Right lobe of liver (tissue), 6 donors: ENCODE measurements at regions not wholly inside any gene's neighbourhood (a gene's known extent, or its start where the extent isn't known, plus 50 kb on each side); places are given as distances from the start of the nearest gene placed in this dataset.

Experiments used
- ATAC-seq, 4 donors: fragments of 200-7000 bp; cut with Tn5 transposase; one replicate each; pipeline ENCODE4 v1.9.1; 2020; ENCODE audit warnings: mild to moderate bottlenecking in 4 of 4, moderate library complexity in 4 of 4
- DNase-seq, 3 donors: peaks; one replicate each; pipeline ENCODE4 v3.0.0-alpha.2; 2020
- H3K27ac ChIP-seq, 3 donors: fragments of 200-600 bp; one replicate each; pipeline ENCODE4 v1.8.0; 2022
- H3K27me3 ChIP-seq, 2 donors: fragments of 200-600 bp; one replicate each; pipeline ENCODE4 v1.8.0; 2022
- H3K36me3 ChIP-seq, 4 donors: fragments of 200-600 bp; sonication (generic) in 1 of 4; one replicate each; pipeline versions ENCODE4 v1.5.1 to v1.8.0; 2017 to 2022; ENCODE audit warnings: control low read depth in 1 of 4
- H3K4me1 ChIP-seq, 4 donors: fragments of 200-600 bp; sonication (generic) in 1 of 4; one replicate each; pipeline versions ENCODE4 v1.5.1 to v1.8.0; 2017 to 2022; ENCODE audit warnings: control low read depth in 1 of 4
- H3K4me3 ChIP-seq, 3 donors: fragments of 200-600 bp; one replicate each; pipeline ENCODE4 v1.8.0; 2022
- H3K9me3 ChIP-seq, 4 donors: fragments of 200-600 bp; sonication (generic) in 1 of 4; one replicate each; pipeline versions ENCODE4 v1.5.1 to v1.8.0; 2017 to 2022; ENCODE audit warnings: control low read depth in 1 of 4
- POLR2A ChIP-seq: fragments of 450-650 bp; IDR thresholded peaks from one replicate; pipeline ENCODE4 v1.6.1; 2017; ENCODE audit warnings: antibody characterized with exemption, mild to moderate bottlenecking
- WGBS: methylation state at CpG from one replicate; pipeline ENCODE4 v1.1.6; 2018; ENCODE audit warnings: low coverage, low lambda C conversion rate; ENCODE audit not compliant: insufficient coverage; ENCODE audit errors: missing lambda C conversion rate; 5-methylcytosine and 5-hydroxymethylcytosine counted together
- intact Hi-C, 2 donors: fragments of 100-400 bp; cut with DNase I; formaldehyde crosslinking; loops; one replicate each; pipeline versions ENCODE4 v1.11.2 to v1.14.1; 2022
- TF ChIP-seq, protein P1 (sequence below), 4 donors: fragments of 200-600 bp in 3 of 4; fragments of 450-650 bp in 1 of 4; IDR thresholded peaks; one replicate each; pipeline versions ENCODE4 v1.5.1 to v1.8.0; 2016 to 2022; ENCODE audit warnings: antibody characterized with exemption in 4 of 4, mild to moderate bottlenecking in 2 of 4
- donor health status: DM: no; HTN: yes; CAD: no.
- donor health status: DM: no; HTN: no; CAD: no.
- donor health status: DM: no; HTN: no; CAD: no.
- donor health status: DM: no; HTN: yes; CAD: no.
- donor health status: DM: no; HTN: yes; CAD: no.

GRCh38 chr6:66336176-66336575, 629.1 kb upstream of the EYS start:
- Histone ChIP-seq H3K27ac (no peak overlapping the region), H3K4me1 (no peaks in the 10 kb centered on the region), H3K9me3 (no peaks in the 10 kb centered on the region), H3K36me3 (no peaks in the 10 kb centered on the region), H3K27me3 (no peaks in the 10 kb centered on the region), H3K4me3 (no peak overlapping the region)
- intact Hi-C loops = no loop called here
- no peak for ATAC-seq
- no peak for DNase-seq
- no peak for TF ChIP-seq POLR2A
- TF ChIP-seq, protein P1, sequence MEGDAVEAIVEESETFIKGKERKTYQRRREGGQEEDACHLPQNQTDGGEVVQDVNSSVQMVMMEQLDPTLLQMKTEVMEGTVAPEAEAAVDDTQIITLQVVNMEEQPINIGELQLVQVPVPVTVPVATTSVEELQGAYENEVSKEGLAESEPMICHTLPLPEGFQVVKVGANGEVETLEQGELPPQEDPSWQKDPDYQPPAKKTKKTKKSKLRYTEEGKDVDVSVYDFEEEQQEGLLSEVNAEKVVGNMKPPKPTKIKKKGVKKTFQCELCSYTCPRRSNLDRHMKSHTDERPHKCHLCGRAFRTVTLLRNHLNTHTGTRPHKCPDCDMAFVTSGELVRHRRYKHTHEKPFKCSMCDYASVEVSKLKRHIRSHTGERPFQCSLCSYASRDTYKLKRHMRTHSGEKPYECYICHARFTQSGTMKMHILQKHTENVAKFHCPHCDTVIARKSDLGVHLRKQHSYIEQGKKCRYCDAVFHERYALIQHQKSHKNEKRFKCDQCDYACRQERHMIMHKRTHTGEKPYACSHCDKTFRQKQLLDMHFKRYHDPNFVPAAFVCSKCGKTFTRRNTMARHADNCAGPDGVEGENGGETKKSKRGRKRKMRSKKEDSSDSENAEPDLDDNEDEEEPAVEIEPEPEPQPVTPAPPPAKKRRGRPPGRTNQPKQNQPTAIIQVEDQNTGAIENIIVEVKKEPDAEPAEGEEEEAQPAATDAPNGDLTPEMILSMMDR (IDR thresholded peaks at IDR 0.05) = no peak
- 40% methylated on average over 1 of the region's 1 CpG for WGBS

DNA sequence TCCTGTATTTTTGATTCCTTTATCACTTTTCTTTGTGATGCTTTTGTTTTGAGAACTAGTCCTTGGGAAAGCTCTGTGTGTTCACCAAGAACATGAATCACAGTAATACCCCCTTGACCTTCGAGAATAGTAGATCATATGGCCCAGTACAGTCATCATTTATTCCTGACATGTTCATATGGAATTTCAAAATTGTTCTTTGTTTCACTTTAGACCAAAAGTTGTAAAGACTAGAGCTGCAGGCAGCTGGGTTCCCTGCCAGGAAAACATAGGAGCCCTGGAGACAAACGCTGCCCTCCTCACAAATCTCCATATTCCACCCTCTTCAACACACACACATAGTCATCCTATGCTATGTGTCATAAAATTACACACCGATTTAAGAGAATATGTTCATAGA, 621.2 kb upstream of the EYS start:
- intact Hi-C loops = no loop called here
- Histone ChIP-seq H3K27ac (no peak overlapping the region), H3K4me1 (no peaks in the 10 kb centered on the region), H3K4me3 (no peak overlapping the region), H3K9me3 (no peaks in the 10 kb centered on the region), H3K27me3 (no peaks in the 10 kb centered on the region), H3K36me3 (no peaks in the 10 kb centered on the region)
- DNase-seq (no peak), ATAC-seq (no peak)
- no peak for TF ChIP-seq POLR2A
- TF ChIP-seq, protein P1 (IDR thresholded peaks at IDR 0.05) = no peak
- 33% methylated on average over 3 of the region's 3 CpGs for WGBS

DNA sequence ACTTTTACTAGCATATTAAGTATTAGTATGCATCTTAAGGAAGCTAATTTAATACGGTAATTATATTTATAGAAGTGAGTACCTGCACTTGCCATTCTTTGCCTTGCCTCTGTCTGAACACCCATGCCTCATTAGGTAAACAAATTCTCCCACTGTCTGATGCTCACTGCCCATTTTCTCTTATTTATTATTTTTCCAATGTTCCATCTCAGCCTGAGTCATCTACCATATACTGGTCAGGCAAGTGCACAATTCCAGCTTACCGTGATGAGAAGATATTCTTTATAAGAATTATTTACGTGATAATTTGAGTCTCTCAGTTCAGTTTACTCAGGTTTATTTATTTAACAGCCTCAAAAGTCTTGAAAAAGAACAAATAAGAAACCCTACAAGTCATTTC, 619.2 kb upstream of the EYS start:
- H3K27ac ChIP-seq = no peak overlapping the region
- intact Hi-C loops = no loop called here
- DNase-seq (no peak), ATAC-seq (no peak)
- no peaks in the 10 kb centered on the region for H3K36me3 ChIP-seq
- H3K4me1 ChIP-seq = no peaks in the 10 kb centered on the region
- H3K27me3 ChIP-seq = no peaks in the 10 kb centered on the region
- H3K9me3 ChIP-seq = no peaks in the 10 kb centered on the region
- no peak overlapping the region for H3K4me3 ChIP-seq
- TF ChIP-seq, protein P1 (IDR thresholded peaks at IDR 0.05) = no peak
- TF ChIP-seq POLR2A = no peak
- 36% methylated on average over 3 of the region's 3 CpGs for WGBS

GRCh38 chr6:66321017-66321416, 614.0 kb upstream of the EYS start:
- Histone ChIP-seq H3K4me1 (no peaks in the 10 kb centered on the region), H3K4me3 (no peak overlapping the region), H3K27me3 (no peaks in the 10 kb centered on the region), H3K9me3 (no peaks in the 10 kb centered on the region), H3K36me3 (no peaks in the 10 kb centered on the region), H3K27ac (no peak overlapping the region)
- DNase-seq (no peak), ATAC-seq (no peak)
- TF ChIP-seq, protein P1 (IDR thresholded peaks at IDR 0.05) = no peak
- no peak for TF ChIP-seq POLR2A
- intact Hi-C loops = no loop called here
- WGBS = 49% methylated on average over 6 of the region's 6 CpGs

GRCh38 chr6:66307490-66307889, 600.5 kb upstream of the EYS start:
- H3K36me3 ChIP-seq = no peaks in the 10 kb centered on the region
- H3K9me3 ChIP-seq = no peaks in the 10 kb centered on the region
- H3K4me1 ChIP-seq = no peaks in the 10 kb centered on the region
- intact Hi-C loops = no loop called here
- no peak overlapping the region for H3K27ac ChIP-seq
- no peak for ATAC-seq
- TF ChIP-seq, protein P1 (IDR thresholded peaks at IDR 0.05) = no peak
- no peak for TF ChIP-seq POLR2A
- no peak for DNase-seq
- H3K27me3 ChIP-seq = no peaks in the 10 kb centered on the region
- WGBS = 42% methylated on average over 2 of the region's 2 CpGs
- H3K4me3 ChIP-seq = no peak overlapping the region
